Trophoblast cell (in vitro differentiated cells and primary cell): ENCODE measurements at regions not wholly inside any gene's neighbourhood (a gene's known extent, or its start where the extent isn't known, plus 50 kb on each side); places are given as distances from the start of the nearest gene placed in this dataset.

Experiments
- DNase-seq, 2 donors: peaks; one replicate each; pipeline ENCODE4 v3.0.0-alpha.2; 2016
- H2AFZ ChIP-seq: 2 replicates; pipeline ENCODE4 v1.6.1; 2013; ENCODE audit warnings: low read length, moderate library complexity, mild to moderate bottlenecking; ENCODE audit not compliant: insufficient read depth, poor library complexity
- H2AK5ac ChIP-seq: 2 replicates; pipeline ENCODE4 v1.6.1; 2013; ENCODE audit warnings: mild to moderate bottlenecking, low read length
- H2BK120ac ChIP-seq: 2 replicates; pipeline ENCODE4 v1.6.1; 2013; ENCODE audit warnings: low read length, mild to moderate bottlenecking, moderate library complexity; ENCODE audit not compliant: insufficient read depth, poor library complexity
- H2BK12ac ChIP-seq: 2 replicates; pipeline ENCODE4 v1.6.1; 2013; ENCODE audit warnings: mild to moderate bottlenecking, low read length, moderate library complexity
- H2BK5ac ChIP-seq: 2 replicates; pipeline ENCODE4 v1.6.1; 2013; ENCODE audit warnings: low read length, low read depth, moderate library complexity, mild to moderate bottlenecking; ENCODE audit not compliant: poor library complexity
- H3K14ac ChIP-seq: 2 replicates; pipeline ENCODE4 v1.6.1; 2013; ENCODE audit warnings: mild to moderate bottlenecking, low read length
- H3K18ac ChIP-seq: 2 replicates; pipeline ENCODE4 v1.6.1; 2013; ENCODE audit warnings: mild to moderate bottlenecking, low read length
- H3K23ac ChIP-seq: 2 replicates; pipeline ENCODE4 v1.6.1; 2013; ENCODE audit warnings: low read length
- H3K27ac ChIP-seq: 2 replicates; pipeline ENCODE4 v1.5.1; 2013; ENCODE audit warnings: low read depth, mild to moderate bottlenecking, inconsistent platforms, low read length, moderate library complexity
- H3K27me3 ChIP-seq: 2 replicates; pipeline ENCODE4 v1.6.1; 2013; ENCODE audit warnings: inconsistent platforms, mild to moderate bottlenecking, low read length, moderate library complexity; ENCODE audit not compliant: insufficient read depth
- H3K36me3 ChIP-seq, 2 experiments: 1 replicate in 1 of 2; 2 replicates in 1 of 2; pipeline ENCODE4 v1.6.1; 2013; ENCODE audit warnings: low read length in 2 of 2, mild to moderate bottlenecking in 2 of 2, moderate library complexity in 1 of 2; ENCODE audit not compliant: insufficient read depth in 2 of 2, control insufficient read depth in 1 of 2
- H3K4ac ChIP-seq: 2 replicates; pipeline ENCODE4 v1.6.1; 2013; ENCODE audit warnings: low read depth, mild to moderate bottlenecking, low read length, moderate library complexity
- H3K4me1 ChIP-seq, 2 experiments: 1 replicate in 1 of 2; 2 replicates in 1 of 2; pipeline ENCODE4 v1.6.1; 2013; ENCODE audit warnings: low read length in 2 of 2, mild to moderate bottlenecking in 2 of 2, moderate library complexity in 1 of 2; ENCODE audit not compliant: insufficient read depth in 2 of 2, control insufficient read depth in 1 of 2
- H3K4me2 ChIP-seq: 2 replicates; pipeline ENCODE4 v1.6.1; 2013; ENCODE audit warnings: inconsistent platforms, mild to moderate bottlenecking, low read length, moderate library complexity
- H3K4me3 ChIP-seq: 2 replicates; pipeline ENCODE4 v1.5.1; 2013; ENCODE audit warnings: mild to moderate bottlenecking, low read depth, low read length, inconsistent platforms
- H3K79me1 ChIP-seq: one replicate; pipeline ENCODE4 v1.6.1; 2013; ENCODE audit warnings: low read length
- H3K79me2 ChIP-seq: 2 replicates; pipeline ENCODE4 v1.6.1; 2013; ENCODE audit warnings: low read length, mild to moderate bottlenecking; ENCODE audit not compliant: control insufficient read depth, insufficient read depth, poor library complexity
- H3K9ac ChIP-seq: 2 replicates; pipeline ENCODE4 v1.6.1; 2013; ENCODE audit warnings: mild to moderate bottlenecking, low read length
- H3K9me3 ChIP-seq: 2 replicates; pipeline ENCODE4 v1.6.1; 2013; ENCODE audit warnings: low read depth, mild to moderate bottlenecking, control low read depth, inconsistent platforms, low read length; ENCODE audit not compliant: insufficient read depth
- H4K12ac ChIP-seq: 2 replicates; pipeline ENCODE4 v1.6.1; 2013; ENCODE audit warnings: low read depth, mild to moderate bottlenecking, low read length, moderate library complexity
- H4K8ac ChIP-seq: 2 replicates; pipeline ENCODE4 v1.6.1; 2013; ENCODE audit warnings: low read depth, mild to moderate bottlenecking, low read length, moderate library complexity
- H4K91ac ChIP-seq: one replicate; pipeline ENCODE4 v1.6.1; 2013; ENCODE audit warnings: low read depth, mild to moderate bottlenecking, low read length, moderate library complexity
- WGBS: extraction: QIAGEN DNeasy Blood & Tissue Kit; methylation state at CpG from one replicate; pipeline ENCODE4 v1.1.7; 2013; ENCODE audit warnings: missing lambda C conversion rate; ENCODE audit not compliant: insufficient read length, insufficient coverage; ENCODE audit errors: extremely low coverage; 5-methylcytosine and 5-hydroxymethylcytosine counted together

GRCh38 chr10:128675405-128675804 lies 549.2 kb upstream of the MKI67 start:
- Histone ChIP-seq H3K23ac (no peak overlapping the region), H2AFZ (no peak overlapping the region), H3K9me3 (no peaks in the 10 kb centered on the region), H2AK5ac (no peak overlapping the region), H3K9ac (no peak overlapping the region), H3K4ac (no peak overlapping the region), H2BK12ac (no peak overlapping the region), H3K18ac (no peak overlapping the region), H4K8ac (no peak overlapping the region), H4K91ac (no peak overlapping the region), H3K4me3 (no peak overlapping the region), H3K79me1 (no peaks in the 10 kb centered on the region), H3K79me2 (no peaks in the 10 kb centered on the region), H2BK120ac (no peak overlapping the region), H3K36me3 (no peaks in the 10 kb centered on the region), H3K4me1 (no peaks in the 10 kb centered on the region), H2BK5ac (no peak overlapping the region), H3K27ac (no peak overlapping the region), H3K4me2 (no peak overlapping the region), H3K14ac (no peak overlapping the region), H3K27me3 (no peaks in the 10 kb centered on the region), H4K12ac (no peak overlapping the region)
- DNase-seq: no peak
- WGBS: no CpG with 5 or more reads among the region's 6 CpGs

- Histone ChIP-seq H3K23ac (no peak overlapping the region), H2BK5ac (no peak overlapping the region), H4K91ac (no peak overlapping the region), H3K27ac (no peak overlapping the region), H3K9ac (no peak overlapping the region), H4K8ac (no peak overlapping the region), H3K79me1 (no peaks in the 10 kb centered on the region), H2AK5ac (no peak overlapping the region), H3K4ac (no peak overlapping the region), H3K4me2 (no peak overlapping the region), H2BK12ac (no peak overlapping the region), H3K9me3 (no peaks in the 10 kb centered on the region), H2AFZ (no peak overlapping the region), H3K18ac (no peak overlapping the region), H3K79me2 (no peaks in the 10 kb centered on the region), H2BK120ac (no peak overlapping the region), H3K27me3 (no peaks in the 10 kb centered on the region), H3K4me3 (no peak overlapping the region), H4K12ac (no peak overlapping the region), H3K14ac (no peak overlapping the region), H3K4me1 (no peaks in the 10 kb centered on the region), H3K36me3 (no peaks in the 10 kb centered on the region)
- no peak for DNase-seq
- no CpG with 5 or more reads among the region's 8 CpGs for WGBS
These were observed 553.9 kb upstream of the MKI67 start for GRCh38 chr10:128680116-128680515.

GRCh38 chr10:128684215-128684614 lies 558.0 kb upstream of the MKI67 start:
- H3K27me3 ChIP-seq: no peaks in the 10 kb centered on the region
- no peak overlapping the region for H3K9ac ChIP-seq
- H2BK12ac ChIP-seq: no peak overlapping the region
- H2AFZ ChIP-seq: no peak overlapping the region
- no peaks in the 10 kb centered on the region for H3K4me1 ChIP-seq
- H3K18ac ChIP-seq: no peak overlapping the region
- DNase-seq: no peak
- H4K91ac ChIP-seq: no peak overlapping the region
- no peak overlapping the region for H3K4ac ChIP-seq
- no peaks in the 10 kb centered on the region for H3K79me1 ChIP-seq
- H4K12ac ChIP-seq: no peak overlapping the region
- H3K27ac ChIP-seq: no peak overlapping the region
- H3K9me3 ChIP-seq: no peaks in the 10 kb centered on the region
- H2BK5ac ChIP-seq: no peak overlapping the region
- no peaks in the 10 kb centered on the region for H3K36me3 ChIP-seq
- no peak overlapping the region for H3K4me2 ChIP-seq
- WGBS: no CpG with 5 or more reads among the region's 5 CpGs
- no peak overlapping the region for H3K4me3 ChIP-seq
- no peak overlapping the region for H4K8ac ChIP-seq
- no peak overlapping the region for H2BK120ac ChIP-seq
- no peak overlapping the region for H3K14ac ChIP-seq
- no peaks in the 10 kb centered on the region for H3K79me2 ChIP-seq
- H3K23ac ChIP-seq: no peak overlapping the region
- no peak overlapping the region for H2AK5ac ChIP-seq

- Histone ChIP-seq H3K79me2 (no peaks in the 10 kb centered on the region), H2BK12ac (no peak overlapping the region), H4K8ac (no peak overlapping the region), H2BK120ac (no peak overlapping the region), H3K79me1 (no peaks in the 10 kb centered on the region), H3K4me2 (no peak overlapping the region), H3K4ac (no peak overlapping the region), H3K9ac (no peak overlapping the region), H4K12ac (no peak overlapping the region), H2AFZ (no peak overlapping the region), H3K23ac (no peak overlapping the region), H3K4me3 (no peak overlapping the region), H3K9me3 (no peaks in the 10 kb centered on the region), H3K27ac (no peak overlapping the region), H4K91ac (no peak overlapping the region), H3K36me3 (no peaks in the 10 kb centered on the region), H3K14ac (no peak overlapping the region), H3K27me3 (no peaks in the 10 kb centered on the region), H2BK5ac (no peak overlapping the region), H2AK5ac (no peak overlapping the region), H3K18ac (no peak overlapping the region), H3K4me1 (no peaks in the 10 kb centered on the region)
- no peak for DNase-seq
- WGBS: no CpG with 5 or more reads among the region's 11 CpGs
These were observed 560.5 kb upstream of the MKI67 start for GRCh38 chr10:128686630-128687278.
